ENCODE measurements at regions not wholly inside any gene's neighbourhood (a gene's known extent, or its start where the extent isn't known, plus 50 kb on each side); places are given as distances from the start of the nearest gene placed in this dataset.

DNA sequence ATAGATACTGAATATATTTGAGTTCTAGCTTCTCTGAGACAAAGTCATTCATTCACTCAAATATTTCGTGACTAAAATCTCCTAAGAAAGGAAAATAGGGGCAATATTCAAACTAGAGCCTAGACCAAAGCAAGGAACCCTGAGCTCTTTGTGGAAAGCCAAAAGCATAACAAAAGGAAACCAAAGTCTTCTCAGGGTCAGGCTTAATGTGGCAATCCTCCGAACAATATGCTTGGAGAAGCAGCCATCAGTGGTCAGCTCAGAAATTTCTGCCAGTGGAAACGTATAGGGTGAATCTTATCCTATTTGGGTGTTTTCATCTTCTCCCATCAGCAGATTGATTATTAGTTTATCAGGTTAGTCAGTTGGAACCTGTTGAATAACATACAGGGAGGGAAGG, 151.3 kb upstream of the SLC13A1 start:
- DNase-seq (ENCODE audit: low spot score) (no peak), ATAC-seq (no peak)
- H4K20me1 ChIP-seq (replicated peaks; ENCODE audit: insufficient read depth): no peaks in the 10 kb centered on the region
- no peaks in the 10 kb centered on the region for H3K27me3 ChIP-seq (ENCODE audit: insufficient read depth)
- no peaks in the 10 kb centered on the region for H3K36me3 Mint-ChIP-seq (ENCODE audit: low read depth)
- peaks cover 6% of the 10 kb centered on the region; the same call in 1 of the 2 replicates for H3K4me1 ChIP-seq (ENCODE audit: insufficient read depth)
- no peak overlapping the region for H3K27ac ChIP-seq (ENCODE audit: low read depth)
- H3F3A ChIP-seq (replicated peaks; ENCODE audit: low read depth): no peaks in the 10 kb centered on the region
- H3K4me2 ChIP-seq: no peak overlapping the region
- H2AFZ ChIP-seq: peak overlapping the region; percentile 19; the same call in 1 of the 2 replicates
- TF ChIP-seq, protein P1, sequence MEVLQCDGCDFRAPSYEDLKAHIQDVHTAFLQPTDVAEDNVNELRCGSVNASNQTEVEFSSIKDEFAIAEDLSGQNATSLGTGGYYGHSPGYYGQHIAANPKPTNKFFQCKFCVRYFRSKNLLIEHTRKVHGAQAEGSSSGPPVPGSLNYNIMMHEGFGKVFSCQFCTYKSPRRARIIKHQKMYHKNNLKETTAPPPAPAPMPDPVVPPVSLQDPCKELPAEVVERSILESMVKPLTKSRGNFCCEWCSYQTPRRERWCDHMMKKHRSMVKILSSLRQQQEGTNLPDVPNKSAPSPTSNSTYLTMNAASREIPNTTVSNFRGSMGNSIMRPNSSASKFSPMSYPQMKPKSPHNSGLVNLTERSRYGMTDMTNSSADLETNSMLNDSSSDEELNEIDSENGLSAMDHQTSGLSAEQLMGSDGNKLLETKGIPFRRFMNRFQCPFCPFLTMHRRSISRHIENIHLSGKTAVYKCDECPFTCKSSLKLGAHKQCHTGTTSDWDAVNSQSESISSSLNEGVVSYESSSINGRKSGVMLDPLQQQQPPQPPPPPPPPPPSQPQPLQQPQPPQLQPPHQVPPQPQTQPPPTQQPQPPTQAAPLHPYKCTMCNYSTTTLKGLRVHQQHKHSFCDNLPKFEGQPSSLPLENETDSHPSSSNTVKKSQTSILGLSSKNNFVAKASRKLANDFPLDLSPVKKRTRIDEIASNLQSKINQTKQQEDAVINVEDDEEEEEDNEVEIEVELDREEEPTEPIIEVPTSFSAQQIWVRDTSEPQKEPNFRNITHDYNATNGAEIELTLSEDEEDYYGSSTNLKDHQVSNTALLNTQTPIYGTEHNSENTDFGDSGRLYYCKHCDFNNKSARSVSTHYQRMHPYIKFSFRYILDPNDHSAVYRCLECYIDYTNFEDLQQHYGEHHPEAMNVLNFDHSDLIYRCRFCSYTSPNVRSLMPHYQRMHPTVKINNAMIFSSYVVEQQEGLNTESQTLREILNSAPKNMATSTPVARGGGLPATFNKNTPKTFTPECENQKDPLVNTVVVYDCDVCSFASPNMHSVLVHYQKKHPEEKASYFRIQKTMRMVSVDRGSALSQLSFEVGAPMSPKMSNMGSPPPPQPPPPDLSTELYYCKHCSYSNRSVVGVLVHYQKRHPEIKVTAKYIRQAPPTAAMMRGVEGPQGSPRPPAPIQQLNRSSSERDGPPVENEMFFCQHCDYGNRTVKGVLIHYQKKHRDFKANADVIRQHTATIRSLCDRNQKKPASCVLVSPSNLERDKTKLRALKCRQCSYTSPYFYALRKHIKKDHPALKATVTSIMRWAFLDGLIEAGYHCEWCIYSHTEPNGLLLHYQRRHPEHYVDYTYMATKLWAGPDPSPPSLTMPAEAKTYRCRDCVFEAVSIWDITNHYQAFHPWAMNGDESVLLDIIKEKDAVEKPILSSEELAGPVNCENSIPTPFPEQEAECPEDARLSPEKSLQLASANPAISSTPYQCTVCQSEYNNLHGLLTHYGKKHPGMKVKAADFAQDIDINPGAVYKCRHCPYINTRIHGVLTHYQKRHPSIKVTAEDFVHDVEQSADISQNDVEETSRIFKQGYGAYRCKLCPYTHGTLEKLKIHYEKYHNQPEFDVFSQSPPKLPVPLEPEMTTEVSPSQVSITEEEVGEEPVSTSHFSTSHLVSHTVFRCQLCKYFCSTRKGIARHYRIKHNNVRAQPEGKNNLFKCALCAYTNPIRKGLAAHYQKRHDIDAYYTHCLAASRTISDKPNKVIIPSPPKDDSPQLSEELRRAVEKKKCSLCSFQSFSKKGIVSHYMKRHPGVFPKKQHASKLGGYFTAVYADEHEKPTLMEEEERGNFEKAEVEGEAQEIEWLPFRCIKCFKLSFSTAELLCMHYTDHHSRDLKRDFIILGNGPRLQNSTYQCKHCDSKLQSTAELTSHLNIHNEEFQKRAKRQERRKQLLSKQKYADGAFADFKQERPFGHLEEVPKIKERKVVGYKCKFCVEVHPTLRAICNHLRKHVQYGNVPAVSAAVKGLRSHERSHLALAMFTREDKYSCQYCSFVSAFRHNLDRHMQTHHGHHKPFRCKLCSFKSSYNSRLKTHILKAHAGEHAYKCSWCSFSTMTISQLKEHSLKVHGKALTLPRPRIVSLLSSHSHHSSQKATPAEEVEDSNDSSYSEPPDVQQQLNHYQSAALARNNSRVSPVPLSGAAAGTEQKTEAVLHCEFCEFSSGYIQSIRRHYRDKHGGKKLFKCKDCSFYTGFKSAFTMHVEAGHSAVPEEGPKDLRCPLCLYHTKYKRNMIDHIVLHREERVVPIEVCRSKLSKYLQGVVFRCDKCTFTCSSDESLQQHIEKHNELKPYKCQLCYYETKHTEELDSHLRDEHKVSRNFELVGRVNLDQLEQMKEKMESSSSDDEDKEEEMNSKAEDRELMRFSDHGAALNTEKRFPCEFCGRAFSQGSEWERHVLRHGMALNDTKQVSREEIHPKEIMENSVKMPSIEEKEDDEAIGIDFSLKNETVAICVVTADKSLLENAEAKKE (CRISPR knock-in tag; IDR thresholded peaks at IDR 0.05): peak; percentile 79; the same call in 1 of the 2 replicates
- TF ChIP-seq, protein P2, sequence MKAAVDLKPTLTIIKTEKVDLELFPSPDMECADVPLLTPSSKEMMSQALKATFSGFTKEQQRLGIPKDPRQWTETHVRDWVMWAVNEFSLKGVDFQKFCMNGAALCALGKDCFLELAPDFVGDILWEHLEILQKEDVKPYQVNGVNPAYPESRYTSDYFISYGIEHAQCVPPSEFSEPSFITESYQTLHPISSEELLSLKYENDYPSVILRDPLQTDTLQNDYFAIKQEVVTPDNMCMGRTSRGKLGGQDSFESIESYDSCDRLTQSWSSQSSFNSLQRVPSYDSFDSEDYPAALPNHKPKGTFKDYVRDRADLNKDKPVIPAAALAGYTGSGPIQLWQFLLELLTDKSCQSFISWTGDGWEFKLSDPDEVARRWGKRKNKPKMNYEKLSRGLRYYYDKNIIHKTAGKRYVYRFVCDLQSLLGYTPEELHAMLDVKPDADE (IDR thresholded peaks at IDR 0.05): no peak
- TF ChIP-seq NANOG (IDR thresholded peaks at IDR 0.05; ENCODE audit: borderline replicate concordance): no peak
- no peak for TF ChIP-seq EZH2phosphoT487 (IDR thresholded peaks at IDR 0.05; ENCODE audit: unreplicated experiment)
- TF ChIP-seq, protein P3, sequence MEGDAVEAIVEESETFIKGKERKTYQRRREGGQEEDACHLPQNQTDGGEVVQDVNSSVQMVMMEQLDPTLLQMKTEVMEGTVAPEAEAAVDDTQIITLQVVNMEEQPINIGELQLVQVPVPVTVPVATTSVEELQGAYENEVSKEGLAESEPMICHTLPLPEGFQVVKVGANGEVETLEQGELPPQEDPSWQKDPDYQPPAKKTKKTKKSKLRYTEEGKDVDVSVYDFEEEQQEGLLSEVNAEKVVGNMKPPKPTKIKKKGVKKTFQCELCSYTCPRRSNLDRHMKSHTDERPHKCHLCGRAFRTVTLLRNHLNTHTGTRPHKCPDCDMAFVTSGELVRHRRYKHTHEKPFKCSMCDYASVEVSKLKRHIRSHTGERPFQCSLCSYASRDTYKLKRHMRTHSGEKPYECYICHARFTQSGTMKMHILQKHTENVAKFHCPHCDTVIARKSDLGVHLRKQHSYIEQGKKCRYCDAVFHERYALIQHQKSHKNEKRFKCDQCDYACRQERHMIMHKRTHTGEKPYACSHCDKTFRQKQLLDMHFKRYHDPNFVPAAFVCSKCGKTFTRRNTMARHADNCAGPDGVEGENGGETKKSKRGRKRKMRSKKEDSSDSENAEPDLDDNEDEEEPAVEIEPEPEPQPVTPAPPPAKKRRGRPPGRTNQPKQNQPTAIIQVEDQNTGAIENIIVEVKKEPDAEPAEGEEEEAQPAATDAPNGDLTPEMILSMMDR (conservative IDR thresholded peaks at IDR 0.05; ENCODE audit: low read depth in 2 of 2): no peak
- TF ChIP-seq, protein P4, sequence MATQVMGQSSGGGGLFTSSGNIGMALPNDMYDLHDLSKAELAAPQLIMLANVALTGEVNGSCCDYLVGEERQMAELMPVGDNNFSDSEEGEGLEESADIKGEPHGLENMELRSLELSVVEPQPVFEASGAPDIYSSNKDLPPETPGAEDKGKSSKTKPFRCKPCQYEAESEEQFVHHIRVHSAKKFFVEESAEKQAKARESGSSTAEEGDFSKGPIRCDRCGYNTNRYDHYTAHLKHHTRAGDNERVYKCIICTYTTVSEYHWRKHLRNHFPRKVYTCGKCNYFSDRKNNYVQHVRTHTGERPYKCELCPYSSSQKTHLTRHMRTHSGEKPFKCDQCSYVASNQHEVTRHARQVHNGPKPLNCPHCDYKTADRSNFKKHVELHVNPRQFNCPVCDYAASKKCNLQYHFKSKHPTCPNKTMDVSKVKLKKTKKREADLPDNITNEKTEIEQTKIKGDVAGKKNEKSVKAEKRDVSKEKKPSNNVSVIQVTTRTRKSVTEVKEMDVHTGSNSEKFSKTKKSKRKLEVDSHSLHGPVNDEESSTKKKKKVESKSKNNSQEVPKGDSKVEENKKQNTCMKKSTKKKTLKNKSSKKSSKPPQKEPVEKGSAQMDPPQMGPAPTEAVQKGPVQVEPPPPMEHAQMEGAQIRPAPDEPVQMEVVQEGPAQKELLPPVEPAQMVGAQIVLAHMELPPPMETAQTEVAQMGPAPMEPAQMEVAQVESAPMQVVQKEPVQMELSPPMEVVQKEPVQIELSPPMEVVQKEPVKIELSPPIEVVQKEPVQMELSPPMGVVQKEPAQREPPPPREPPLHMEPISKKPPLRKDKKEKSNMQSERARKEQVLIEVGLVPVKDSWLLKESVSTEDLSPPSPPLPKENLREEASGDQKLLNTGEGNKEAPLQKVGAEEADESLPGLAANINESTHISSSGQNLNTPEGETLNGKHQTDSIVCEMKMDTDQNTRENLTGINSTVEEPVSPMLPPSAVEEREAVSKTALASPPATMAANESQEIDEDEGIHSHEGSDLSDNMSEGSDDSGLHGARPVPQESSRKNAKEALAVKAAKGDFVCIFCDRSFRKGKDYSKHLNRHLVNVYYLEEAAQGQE (IDR thresholded peaks at IDR 0.05; ENCODE audit: unreplicated experiment): no peak
- no peak overlapping the region for H3K4me3 ChIP-seq
- H3K9me3 Mint-ChIP-seq: no peaks in the 10 kb centered on the region; the same call in 2 of the 3 replicates
- H3K27me3 Mint-ChIP-seq (ENCODE audit: insufficient read depth, low read depth, poor library complexity): peaks cover 5% of the 10 kb centered on the region
- no peak overlapping the region for H3K4me3 Mint-ChIP-seq
- no peaks in the 10 kb centered on the region for H3K36me3 ChIP-seq (ENCODE audit: insufficient read depth)
- H3K79me2 ChIP-seq (replicated peaks; ENCODE audit: insufficient read depth): no peaks in the 10 kb centered on the region
- peaks cover 6% of the 10 kb centered on the region; the same call in 1 of the 2 replicates for H3K9me2 ChIP-seq (ENCODE audit: insufficient read depth)
- peaks cover 13% of the 10 kb centered on the region for H3K4me1 Mint-ChIP-seq
- H3K27ac Mint-ChIP-seq: no peak overlapping the region

All from GM23338 (cell line).